Colonic mucosa (tissue), 4 donors: ENCODE measurements at regions not wholly inside any gene's neighbourhood (a gene's known extent, or its start where the extent isn't known, plus 50 kb on each side); places are given as distances from the start of the nearest gene placed in this dataset.
"Not testable (repeated sequence)": the region's sequence is repeated elsewhere in the genome, so short reads cannot be mapped to it uniquely, and the experiment has no call there.

Experiments
- DNase-seq: peaks from one replicate; pipeline ENCODE4 v3.0.0-alpha.2; 2020
- H3K27ac ChIP-seq: fragments of 200-600 bp; one replicate; pipeline ENCODE4 v1.8.0; 2021
- H3K27me3 ChIP-seq: fragments of 200-600 bp; one replicate; pipeline ENCODE4 v1.8.0; 2021
- H3K36me3 ChIP-seq: fragments of 200-600 bp; one replicate; pipeline ENCODE4 v1.8.0; 2021
- H3K4me1 ChIP-seq: fragments of 200-600 bp; one replicate; pipeline ENCODE4 v1.8.0; 2021; ENCODE audit warnings: mild to moderate bottlenecking
- H3K4me3 ChIP-seq: fragments of 200-600 bp; one replicate; pipeline ENCODE4 v1.8.0; 2021
- H3K9ac ChIP-seq, 2 donors: one replicate each; pipeline ENCODE4 v1.7.0; 2013; ENCODE audit warnings: control low read depth in 2 of 2, low read depth in 2 of 2, low read length in 2 of 2
- H3K9me3 ChIP-seq: fragments of 200-600 bp; one replicate; pipeline ENCODE4 v1.8.0; 2021
- intact Hi-C: fragments of 100-400 bp; cut with DNase I; formaldehyde crosslinking; loops from one replicate; pipeline ENCODE4 v1.14.1; 2022
- TF ChIP-seq, protein P1 (sequence below): fragments of 200-600 bp; IDR thresholded peaks from one replicate; pipeline ENCODE4 v1.8.0; 2022; ENCODE audit warnings: antibody characterized with exemption, mild to moderate bottlenecking
- donor health status: healthy.
- donor health status: DM: no; HTN: no; CAD: no.
- donor health status: DM: no; HTN: no; CAD: no.

GRCh38 chr2:223488814-223489213 lies 113.3 kb downstream of the SCG2 start:
- no peak for DNase-seq
- Histone ChIP-seq H3K4me3 (no peak overlapping the region), H3K9ac (no peak overlapping the region), H3K27me3 (no peaks in the 10 kb centered on the region), H3K36me3 (no peaks in the 10 kb centered on the region), H3K9me3 (no peaks in the 10 kb centered on the region), H3K27ac (no peak overlapping the region), H3K4me1 (no peaks in the 10 kb centered on the region)
- TF ChIP-seq, protein P1, sequence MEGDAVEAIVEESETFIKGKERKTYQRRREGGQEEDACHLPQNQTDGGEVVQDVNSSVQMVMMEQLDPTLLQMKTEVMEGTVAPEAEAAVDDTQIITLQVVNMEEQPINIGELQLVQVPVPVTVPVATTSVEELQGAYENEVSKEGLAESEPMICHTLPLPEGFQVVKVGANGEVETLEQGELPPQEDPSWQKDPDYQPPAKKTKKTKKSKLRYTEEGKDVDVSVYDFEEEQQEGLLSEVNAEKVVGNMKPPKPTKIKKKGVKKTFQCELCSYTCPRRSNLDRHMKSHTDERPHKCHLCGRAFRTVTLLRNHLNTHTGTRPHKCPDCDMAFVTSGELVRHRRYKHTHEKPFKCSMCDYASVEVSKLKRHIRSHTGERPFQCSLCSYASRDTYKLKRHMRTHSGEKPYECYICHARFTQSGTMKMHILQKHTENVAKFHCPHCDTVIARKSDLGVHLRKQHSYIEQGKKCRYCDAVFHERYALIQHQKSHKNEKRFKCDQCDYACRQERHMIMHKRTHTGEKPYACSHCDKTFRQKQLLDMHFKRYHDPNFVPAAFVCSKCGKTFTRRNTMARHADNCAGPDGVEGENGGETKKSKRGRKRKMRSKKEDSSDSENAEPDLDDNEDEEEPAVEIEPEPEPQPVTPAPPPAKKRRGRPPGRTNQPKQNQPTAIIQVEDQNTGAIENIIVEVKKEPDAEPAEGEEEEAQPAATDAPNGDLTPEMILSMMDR, result no peak
- intact Hi-C loops, result no loop called here

DNA sequence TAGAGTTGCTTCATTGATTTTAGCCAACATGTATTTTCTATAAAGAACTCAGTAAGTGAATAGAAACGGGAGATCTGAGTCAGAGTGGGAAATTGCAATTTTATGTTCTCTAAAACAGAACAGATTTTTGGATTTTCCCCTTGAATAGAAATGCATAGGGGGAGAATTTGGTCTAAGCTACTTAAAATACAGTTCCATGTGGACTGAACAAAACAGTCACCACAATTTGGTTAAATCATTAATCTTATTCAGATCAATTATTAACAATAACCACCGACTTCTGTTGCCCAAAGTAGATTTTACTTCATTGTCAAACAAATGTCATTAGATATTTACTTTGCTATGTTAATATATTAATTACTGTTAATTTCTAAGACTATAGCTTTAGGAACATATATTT lies 107.7 kb downstream of the SCG2 start:
- no peak for DNase-seq
- Histone ChIP-seq H3K36me3 (no peaks in the 10 kb centered on the region), H3K4me1 (no peaks in the 10 kb centered on the region), H3K9me3 (no peaks in the 10 kb centered on the region), H3K27ac (no peak overlapping the region), H3K9ac (no peak overlapping the region), H3K27me3 (no peaks in the 10 kb centered on the region), H3K4me3 (no peak overlapping the region)
- TF ChIP-seq, protein P1, result no peak
- intact Hi-C loops, result no loop called here

- no peak overlapping the region for H3K4me3 ChIP-seq
- H3K9ac ChIP-seq, result no peak overlapping the region
- DNase-seq, result no peak
- no peak overlapping the region for H3K27ac ChIP-seq
- TF ChIP-seq, protein P1, result no peak
- H3K9me3 ChIP-seq, result no peaks in the 10 kb centered on the region
- intact Hi-C loops, result no loop called here
- no peaks in the 10 kb centered on the region for H3K36me3 ChIP-seq
- H3K4me1 ChIP-seq, result no peaks in the 10 kb centered on the region
- H3K27me3 ChIP-seq, result no peaks in the 10 kb centered on the region
Measured at GRCh38 chr2:223494942-223495341, 107.2 kb downstream of the SCG2 start.

- H3K36me3 ChIP-seq, H3K4me3 ChIP-seq, H3K9ac ChIP-seq, H3K9me3 ChIP-seq, H3K27me3 ChIP-seq, DNase-seq, H3K27ac ChIP-seq, intact Hi-C loops, H3K4me1 ChIP-seq: not testable (repeated sequence)
Measured at GRCh38 chr2:223496853-223497252, 105.3 kb downstream of the SCG2 start.

GRCh38 chr2:223500709-223501108 lies 101.5 kb downstream of the SCG2 start:
- no peaks in the 10 kb centered on the region for H3K27me3 ChIP-seq
- H3K4me3 ChIP-seq, result no peak overlapping the region
- TF ChIP-seq, protein P1, result no peak
- no peaks in the 10 kb centered on the region for H3K36me3 ChIP-seq
- H3K27ac ChIP-seq, result no peak overlapping the region
- DNase-seq, result no peak
- no peak overlapping the region for H3K9ac ChIP-seq
- intact Hi-C loops, result no loop called here
- H3K4me1 ChIP-seq, result no peaks in the 10 kb centered on the region
- H3K9me3 ChIP-seq, result no peaks in the 10 kb centered on the region

- Histone ChIP-seq H3K27me3 (no peaks in the 10 kb centered on the region), H3K9me3 (no peaks in the 10 kb centered on the region), H3K36me3 (no peaks in the 10 kb centered on the region), H3K27ac (no peak overlapping the region), H3K9ac (no peak overlapping the region), H3K4me1 (no peaks in the 10 kb centered on the region), H3K4me3 (no peak overlapping the region)
- intact Hi-C loops, result no loop called here
- TF ChIP-seq, protein P1, result no peak
- no peak for DNase-seq
Measured at GRCh38 chr2:223501641-223502040, 100.5 kb downstream of the SCG2 start.
